ENCODE measurements at regions not wholly inside any gene's neighbourhood (a gene's known extent, or its start where the extent isn't known, plus 50 kb on each side); places are given as distances from the start of the nearest gene placed in this dataset.
"Not testable (repeated sequence)": the region's sequence is repeated elsewhere in the genome, so short reads cannot be mapped to it uniquely, and the experiment has no call there.

DNA sequence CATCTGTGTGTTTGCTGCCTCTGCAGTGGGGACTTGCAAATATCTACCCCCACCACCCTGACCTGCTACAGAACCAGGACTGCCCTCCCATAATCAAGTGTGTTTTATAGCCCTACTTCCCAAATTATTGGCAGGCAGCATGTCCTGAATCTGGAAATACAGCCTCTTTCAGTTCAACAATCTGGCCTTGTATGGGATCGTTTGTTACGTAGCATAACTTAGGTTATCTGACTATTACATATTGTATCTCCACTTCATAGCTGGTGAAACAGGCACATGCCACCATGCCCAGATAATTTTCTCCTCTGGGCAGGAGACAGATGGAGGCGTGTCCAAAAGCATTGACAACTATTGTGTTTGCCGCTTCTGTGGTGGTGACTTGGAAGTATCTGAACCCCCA, 66.7 kb upstream of the ADGRL1 start:
- Histone ChIP-seq H3K36me3 (no peaks in the 10 kb centered on the region), H3K4me3 (no peak overlapping the region), H3K27me3 (no peaks in the 10 kb centered on the region), H3K27ac (no peak overlapping the region), H3K9me3 (no peaks in the 10 kb centered on the region), H3K4me1 (no peaks in the 10 kb centered on the region)
- TF ChIP-seq, protein P1, sequence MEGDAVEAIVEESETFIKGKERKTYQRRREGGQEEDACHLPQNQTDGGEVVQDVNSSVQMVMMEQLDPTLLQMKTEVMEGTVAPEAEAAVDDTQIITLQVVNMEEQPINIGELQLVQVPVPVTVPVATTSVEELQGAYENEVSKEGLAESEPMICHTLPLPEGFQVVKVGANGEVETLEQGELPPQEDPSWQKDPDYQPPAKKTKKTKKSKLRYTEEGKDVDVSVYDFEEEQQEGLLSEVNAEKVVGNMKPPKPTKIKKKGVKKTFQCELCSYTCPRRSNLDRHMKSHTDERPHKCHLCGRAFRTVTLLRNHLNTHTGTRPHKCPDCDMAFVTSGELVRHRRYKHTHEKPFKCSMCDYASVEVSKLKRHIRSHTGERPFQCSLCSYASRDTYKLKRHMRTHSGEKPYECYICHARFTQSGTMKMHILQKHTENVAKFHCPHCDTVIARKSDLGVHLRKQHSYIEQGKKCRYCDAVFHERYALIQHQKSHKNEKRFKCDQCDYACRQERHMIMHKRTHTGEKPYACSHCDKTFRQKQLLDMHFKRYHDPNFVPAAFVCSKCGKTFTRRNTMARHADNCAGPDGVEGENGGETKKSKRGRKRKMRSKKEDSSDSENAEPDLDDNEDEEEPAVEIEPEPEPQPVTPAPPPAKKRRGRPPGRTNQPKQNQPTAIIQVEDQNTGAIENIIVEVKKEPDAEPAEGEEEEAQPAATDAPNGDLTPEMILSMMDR (IDR thresholded peaks at IDR 0.05): no peak
- TF ChIP-seq POLR2A (IDR thresholded peaks at IDR 0.05): no peak
- 63% methylated on average over 4 of the region's 4 CpGs for WGBS (ENCODE audit: insufficient coverage, low coverage, low lambda C conversion rate, missing lambda C conversion rate)
- intact Hi-C loops (cut with DNase I): no loop called here
- DNase-seq: no peak
- no peak for ATAC-seq

DNA sequence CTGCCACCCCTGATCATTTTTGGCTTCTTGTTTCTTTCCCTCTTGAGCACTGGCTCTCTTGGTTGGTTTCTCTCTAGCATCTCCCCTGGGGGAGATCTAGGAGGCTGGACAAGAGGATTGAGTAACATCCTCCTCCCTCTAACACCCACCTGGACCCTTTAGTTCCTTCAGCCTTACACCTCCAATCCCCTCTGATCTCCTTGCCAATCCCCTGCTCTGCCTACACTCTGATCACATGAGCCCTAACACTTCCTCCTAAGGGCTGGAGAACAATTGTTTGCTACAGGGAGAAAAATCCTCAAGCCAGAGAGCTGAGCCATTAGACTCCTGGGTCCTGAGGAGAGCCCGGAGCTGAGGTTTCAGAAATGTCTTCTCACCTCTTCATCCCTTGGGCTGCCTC, 65.9 kb upstream of the ADGRL1 start:
- no peak for ATAC-seq
- Histone ChIP-seq H3K36me3 (no peaks in the 10 kb centered on the region), H3K27ac (no peak overlapping the region), H3K27me3 (no peaks in the 10 kb centered on the region), H3K4me1 (no peaks in the 10 kb centered on the region), H3K4me3 (no peak overlapping the region), H3K9me3 (no peaks in the 10 kb centered on the region)
- no peak for DNase-seq
- intact Hi-C loops (cut with DNase I): no loop called here
- TF ChIP-seq, protein P1 (IDR thresholded peaks at IDR 0.05): no peak
- TF ChIP-seq POLR2A (IDR thresholded peaks at IDR 0.05): no peak
- WGBS (ENCODE audit: insufficient coverage, low coverage, low lambda C conversion rate, missing lambda C conversion rate): 50% methylated on average over 1 of the region's 1 CpG

DNA sequence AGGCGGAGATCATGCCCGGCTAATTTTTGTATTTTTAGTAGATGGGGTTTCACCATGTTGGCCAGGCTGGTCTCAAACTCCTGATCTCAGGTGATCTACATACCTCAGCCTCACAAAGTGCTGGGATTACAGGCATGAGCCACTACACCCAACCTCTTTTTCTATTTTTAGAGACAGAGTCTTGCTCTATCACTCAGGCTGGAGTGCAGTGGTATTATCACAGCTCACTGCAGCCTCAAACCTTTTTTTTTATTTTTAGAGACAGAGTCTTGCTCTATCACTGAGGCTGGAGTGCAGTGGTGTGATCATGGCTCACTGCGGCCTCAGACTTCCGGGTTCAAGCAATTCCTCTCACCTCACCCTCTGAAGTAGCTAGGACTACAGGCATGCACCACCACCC, 64.6 kb upstream of the ADGRL1 start:
- intact Hi-C loops (cut with DNase I); ATAC-seq; DNase-seq; H3K4me1 ChIP-seq; H3K27me3 ChIP-seq; H3K9me3 ChIP-seq; H3K36me3 ChIP-seq; H3K27ac ChIP-seq; H3K4me3 ChIP-seq: not testable (repeated sequence)
- WGBS (ENCODE audit: insufficient coverage, low coverage, low lambda C conversion rate, missing lambda C conversion rate): 79% methylated on average over 2 of the region's 4 CpGs

DNA sequence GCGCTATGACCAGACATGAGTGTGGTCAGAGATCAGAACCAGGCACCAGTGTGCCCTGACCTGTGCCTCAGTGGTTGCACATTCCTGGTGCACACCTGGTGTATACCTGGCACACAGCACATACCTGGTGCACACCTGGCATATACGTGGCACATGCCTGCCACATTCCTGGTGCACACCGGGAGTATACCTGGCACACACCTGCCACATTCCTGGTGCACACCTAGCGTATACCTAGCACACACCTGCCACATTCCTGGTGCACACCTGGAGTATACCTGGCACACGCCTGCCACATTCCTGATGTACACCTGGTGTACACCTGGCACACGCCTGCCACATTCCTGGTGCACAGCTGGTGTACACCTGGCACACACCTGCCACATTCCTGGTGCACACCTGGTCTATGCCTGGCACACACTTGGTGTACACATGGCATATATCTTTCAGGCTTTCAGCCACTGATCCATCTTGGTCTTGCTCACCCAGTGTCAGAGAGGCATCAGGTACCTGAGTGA, 61.3 kb upstream of the ADGRL1 start:
- Histone ChIP-seq H3K4me3 (no peak overlapping the region), H3K27ac (no peak overlapping the region), H3K9me3 (no peaks in the 10 kb centered on the region), H3K27me3 (no peaks in the 10 kb centered on the region), H3K36me3 (no peaks in the 10 kb centered on the region), H3K4me1 (no peaks in the 10 kb centered on the region)
- no peak for TF ChIP-seq POLR2A (IDR thresholded peaks at IDR 0.05)
- DNase-seq (no peak), ATAC-seq (no peak)
- 48% methylated on average over 3 of the region's 6 CpGs for WGBS (ENCODE audit: insufficient coverage, low coverage, low lambda C conversion rate, missing lambda C conversion rate)
- intact Hi-C loops (cut with DNase I): no loop called here

DNA sequence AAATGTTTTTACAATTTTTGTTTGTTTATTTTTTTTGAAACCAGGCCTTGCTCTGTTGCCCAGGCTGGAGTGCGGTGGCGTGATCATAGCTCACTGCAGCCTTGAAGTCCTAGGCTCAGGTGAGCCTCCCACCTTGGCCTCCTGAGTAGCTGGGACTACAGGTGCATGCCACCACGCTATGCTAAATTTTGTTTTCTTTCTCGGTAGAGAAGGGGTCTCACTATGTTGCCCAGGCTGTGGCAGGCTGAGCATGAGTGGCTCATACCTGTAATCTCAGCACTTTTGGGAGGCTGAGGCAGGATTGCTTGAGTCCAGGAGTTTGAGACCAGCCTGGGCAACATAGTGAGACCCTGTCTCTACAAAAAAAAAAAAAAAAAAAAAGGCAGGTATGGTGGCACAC, 60.2 kb upstream of the ADGRL1 start:
- H3K36me3 ChIP-seq; H3K4me3 ChIP-seq; H3K27ac ChIP-seq; H3K4me1 ChIP-seq; intact Hi-C loops (cut with DNase I); DNase-seq; ATAC-seq; H3K9me3 ChIP-seq; H3K27me3 ChIP-seq: not testable (repeated sequence)
- 75% methylated on average over 4 of the region's 4 CpGs for WGBS (ENCODE audit: insufficient coverage, low coverage, low lambda C conversion rate, missing lambda C conversion rate)

DNA sequence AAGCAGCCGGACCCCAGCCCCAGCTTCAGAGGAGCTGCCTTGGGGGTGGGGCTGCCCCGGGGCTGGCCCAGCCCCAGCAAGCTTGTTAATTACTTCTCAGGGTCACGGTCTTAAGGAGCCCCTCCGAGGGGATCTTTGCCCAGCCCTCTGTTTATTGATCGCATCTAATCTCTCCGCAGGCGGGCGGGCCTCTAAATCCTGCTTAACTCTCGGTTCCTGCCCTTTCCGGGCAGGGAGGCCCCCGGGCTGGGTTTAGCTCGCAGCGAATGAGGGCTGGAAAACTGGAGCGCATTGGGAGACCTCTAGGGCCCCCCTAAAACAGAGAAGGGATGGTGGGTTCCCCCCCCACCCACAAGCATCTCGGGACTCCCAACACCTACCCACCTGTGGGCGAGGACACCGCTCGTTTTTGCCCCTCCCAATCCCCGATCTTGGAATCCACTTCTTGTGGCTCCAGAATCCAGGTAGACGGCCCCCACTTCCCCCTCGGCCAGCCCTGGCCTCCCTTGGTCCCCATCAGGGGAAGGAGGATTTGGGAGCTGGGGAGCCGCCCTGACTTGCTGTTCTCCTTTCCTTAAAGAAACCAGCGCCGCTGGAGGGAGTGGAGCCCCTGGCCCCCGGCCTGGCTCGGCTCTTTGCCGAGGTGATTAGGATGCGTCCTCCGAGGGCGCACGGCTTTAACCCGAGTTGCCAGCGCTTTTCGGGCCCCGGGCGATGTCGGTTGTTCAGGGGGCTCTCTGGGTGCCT, 59.5 kb upstream of the ADGRL1 start:
- H3K4me1 ChIP-seq: no peaks in the 10 kb centered on the region
- intact Hi-C loops (cut with DNase I): no loop called here
- DNase-seq (no peak), ATAC-seq (no peak)
- no peaks in the 10 kb centered on the region for H3K27me3 ChIP-seq
- H3K9me3 ChIP-seq: no peaks in the 10 kb centered on the region
- no peak for TF ChIP-seq POLR2A (IDR thresholded peaks at IDR 0.05)
- TF ChIP-seq, protein P1 (IDR thresholded peaks at IDR 0.05): no peak
- no peaks in the 10 kb centered on the region for H3K36me3 ChIP-seq
- no peak overlapping the region for H3K4me3 ChIP-seq
- WGBS (ENCODE audit: insufficient coverage, low coverage, low lambda C conversion rate, missing lambda C conversion rate): 13% methylated on average over 21 of the region's 37 CpGs
- no peak overlapping the region for H3K27ac ChIP-seq

DNA sequence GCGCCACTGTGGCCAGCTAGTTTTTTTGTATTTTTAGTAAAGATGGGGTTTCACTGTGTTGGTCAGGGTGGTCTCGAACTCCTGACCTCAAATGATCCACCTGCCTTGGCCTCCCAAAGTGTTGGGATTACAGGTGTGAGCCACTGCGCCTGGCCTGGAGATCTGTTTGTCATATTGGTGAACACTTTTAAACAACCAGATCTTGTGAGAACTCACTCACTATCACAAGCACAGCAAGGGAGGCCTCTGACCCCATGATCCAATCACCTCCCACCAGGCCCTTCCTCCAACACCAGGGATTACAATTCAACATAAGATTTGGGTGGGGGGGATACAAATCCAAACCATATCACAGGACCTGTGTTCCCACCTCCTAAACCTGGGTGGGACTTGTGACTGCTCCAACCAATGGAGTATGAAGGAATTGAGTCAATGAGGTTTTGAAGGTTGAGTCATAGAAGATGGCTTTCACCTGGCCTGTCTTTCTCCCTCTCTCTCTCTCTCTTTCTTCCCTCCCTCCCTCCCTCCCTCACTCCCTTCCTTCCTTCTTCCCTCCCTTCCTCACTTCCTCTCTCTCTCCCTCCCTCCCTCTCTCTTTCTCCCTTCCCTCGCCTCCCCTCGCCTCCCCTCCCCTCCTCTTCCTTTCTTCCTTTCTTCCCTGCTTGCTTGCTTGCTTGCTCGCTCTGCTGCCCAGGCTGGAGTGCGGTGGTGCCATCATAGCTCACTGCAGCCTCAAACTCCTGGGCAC, 50.1 kb upstream of the ADGRL1 start:
- H3K36me3 ChIP-seq; H3K27me3 ChIP-seq; ATAC-seq; intact Hi-C loops (cut with DNase I); H3K4me1 ChIP-seq; H3K27ac ChIP-seq; H3K9me3 ChIP-seq; DNase-seq; H3K4me3 ChIP-seq: not testable (repeated sequence)
- WGBS (ENCODE audit: insufficient coverage, low coverage, low lambda C conversion rate, missing lambda C conversion rate): 56% methylated on average over 4 of the region's 7 CpGs

All from right lobe of liver (tissue), 6 donors.